Glutamatergic neuron (in vitro differentiated cells): ENCODE measurements at regions not wholly inside any gene's neighbourhood (a gene's known extent, or its start where the extent isn't known, plus 50 kb on each side); places are given as distances from the start of the nearest gene placed in this dataset.
"Not testable (repeated sequence)": the region's sequence is repeated elsewhere in the genome, so short reads cannot be mapped to it uniquely, and the experiment has no call there.

Source experiments
- DNase-seq: peaks from one replicate; pipeline ENCODE4 v3.0.0; 2022
- H3K27ac Mint-ChIP-seq: one replicate; pipeline ENCODE4 v1.8.0; 2020; ENCODE audit warnings: mild to moderate bottlenecking, mixed read lengths, inconsistent platforms; ENCODE audit not compliant: unreplicated experiment
- H3K27me3 Mint-ChIP-seq: one replicate; pipeline ENCODE4 v1.8.0; 2020; ENCODE audit warnings: mild to moderate bottlenecking, moderate library complexity, mixed read lengths, inconsistent platforms; ENCODE audit not compliant: unreplicated experiment
- H3K36me3 Mint-ChIP-seq: one replicate; pipeline ENCODE4 v1.8.0; 2020; ENCODE audit warnings: mild to moderate bottlenecking, mixed read lengths, inconsistent platforms; ENCODE audit not compliant: unreplicated experiment
- H3K4me1 Mint-ChIP-seq: one replicate; pipeline ENCODE4 v1.8.0; 2020; ENCODE audit warnings: mild to moderate bottlenecking, low read depth, mixed read lengths, inconsistent platforms; ENCODE audit not compliant: unreplicated experiment
- H3K4me3 Mint-ChIP-seq: one replicate; pipeline ENCODE4 v1.8.0; 2020; ENCODE audit warnings: mild to moderate bottlenecking, mixed read lengths, inconsistent platforms; ENCODE audit not compliant: unreplicated experiment
- H3K9me3 Mint-ChIP-seq: one replicate; pipeline ENCODE4 v1.8.0; 2020; ENCODE audit warnings: mild to moderate bottlenecking, moderate library complexity, mixed read lengths, inconsistent platforms; ENCODE audit not compliant: unreplicated experiment
- TF ChIP-seq, protein P1 (sequence below): fragments of 200-600 bp; sonication (generic); IDR thresholded peaks from one replicate; pipeline ENCODE4 v1.5.0; 2021; ENCODE audit not compliant: partially characterized antibody, unreplicated experiment

DNA sequence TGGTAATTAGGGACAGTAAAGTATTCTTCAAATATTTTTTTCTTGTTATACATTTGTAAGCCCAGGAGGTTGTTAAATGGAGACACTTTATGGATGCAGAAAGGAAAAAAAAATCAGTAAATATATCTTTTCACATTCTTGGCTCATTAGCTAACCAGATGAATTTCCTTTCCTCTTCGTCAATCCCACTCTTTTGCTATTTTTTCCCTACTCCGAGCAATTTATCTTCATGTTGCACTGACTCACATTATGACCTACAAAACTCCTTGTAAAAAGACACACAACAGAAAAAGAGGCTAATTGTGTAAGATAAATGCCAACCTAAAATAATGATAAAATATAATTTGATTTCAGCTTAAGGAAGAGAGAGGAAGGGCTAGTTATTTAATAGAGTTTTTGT lies 472.9 kb upstream of the ZNF337 start:
- no peaks in the 10 kb centered on the region for H3K9me3 Mint-ChIP-seq
- H3K36me3 Mint-ChIP-seq: no peaks in the 10 kb centered on the region
- H3K27me3 Mint-ChIP-seq: no peaks in the 10 kb centered on the region
- no peak for DNase-seq
- H3K27ac Mint-ChIP-seq: no peak overlapping the region
- no peaks in the 10 kb centered on the region for H3K4me1 Mint-ChIP-seq
- TF ChIP-seq, protein P1, sequence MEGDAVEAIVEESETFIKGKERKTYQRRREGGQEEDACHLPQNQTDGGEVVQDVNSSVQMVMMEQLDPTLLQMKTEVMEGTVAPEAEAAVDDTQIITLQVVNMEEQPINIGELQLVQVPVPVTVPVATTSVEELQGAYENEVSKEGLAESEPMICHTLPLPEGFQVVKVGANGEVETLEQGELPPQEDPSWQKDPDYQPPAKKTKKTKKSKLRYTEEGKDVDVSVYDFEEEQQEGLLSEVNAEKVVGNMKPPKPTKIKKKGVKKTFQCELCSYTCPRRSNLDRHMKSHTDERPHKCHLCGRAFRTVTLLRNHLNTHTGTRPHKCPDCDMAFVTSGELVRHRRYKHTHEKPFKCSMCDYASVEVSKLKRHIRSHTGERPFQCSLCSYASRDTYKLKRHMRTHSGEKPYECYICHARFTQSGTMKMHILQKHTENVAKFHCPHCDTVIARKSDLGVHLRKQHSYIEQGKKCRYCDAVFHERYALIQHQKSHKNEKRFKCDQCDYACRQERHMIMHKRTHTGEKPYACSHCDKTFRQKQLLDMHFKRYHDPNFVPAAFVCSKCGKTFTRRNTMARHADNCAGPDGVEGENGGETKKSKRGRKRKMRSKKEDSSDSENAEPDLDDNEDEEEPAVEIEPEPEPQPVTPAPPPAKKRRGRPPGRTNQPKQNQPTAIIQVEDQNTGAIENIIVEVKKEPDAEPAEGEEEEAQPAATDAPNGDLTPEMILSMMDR: no peak
- H3K4me3 Mint-ChIP-seq: no peak overlapping the region

DNA sequence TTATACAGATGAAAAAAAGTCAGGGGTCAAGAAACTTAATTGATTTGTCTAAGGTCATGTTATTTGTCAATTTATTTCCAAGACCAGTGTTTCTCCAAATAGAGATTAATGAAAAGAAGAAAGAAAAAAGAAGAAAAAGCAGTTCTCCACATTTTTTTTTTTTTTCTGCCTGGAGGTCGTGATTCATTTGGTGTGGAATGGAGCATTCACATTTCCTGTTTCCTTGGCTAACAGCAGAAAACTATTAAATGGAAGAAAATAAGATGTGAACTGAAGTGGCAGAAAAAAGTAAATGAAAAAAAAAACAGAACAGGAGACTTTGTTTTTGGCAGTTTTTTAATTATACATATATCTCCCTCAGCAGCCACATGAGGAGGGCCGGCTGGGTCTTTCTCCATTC lies 470.8 kb upstream of the ZNF337 start:
- TF ChIP-seq, protein P1: no peak
- Mint-ChIP-seq H3K4me3 (no peak overlapping the region), H3K27ac (no peak overlapping the region), H3K9me3 (no peaks in the 10 kb centered on the region), H3K27me3 (no peaks in the 10 kb centered on the region), H3K4me1 (no peaks in the 10 kb centered on the region), H3K36me3 (no peaks in the 10 kb centered on the region)
- DNase-seq: no peak

DNA sequence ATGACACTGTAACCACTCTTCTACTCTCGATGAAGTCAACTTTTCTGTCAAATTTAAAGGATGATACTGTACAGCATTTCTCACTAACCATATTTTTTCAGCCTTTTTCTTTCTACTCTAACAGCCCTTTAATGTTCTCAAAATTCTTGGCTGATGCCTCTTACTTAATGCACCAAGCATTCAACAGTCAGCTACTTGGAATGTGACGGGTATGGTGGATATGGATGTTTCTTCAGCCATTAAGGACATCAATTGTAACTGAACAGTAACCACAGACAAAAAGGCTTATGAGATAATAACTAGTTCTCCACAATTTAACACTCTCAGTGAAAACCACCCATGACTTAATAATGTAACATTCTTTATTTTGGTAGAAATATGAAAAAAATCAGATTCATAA lies 467.2 kb upstream of the ZNF337 start:
- DNase-seq: no peak
- Mint-ChIP-seq H3K27me3 (no peaks in the 10 kb centered on the region), H3K9me3 (no peaks in the 10 kb centered on the region), H3K27ac (no peak overlapping the region), H3K4me1 (no peaks in the 10 kb centered on the region), H3K4me3 (no peak overlapping the region), H3K36me3 (no peaks in the 10 kb centered on the region)
- TF ChIP-seq, protein P1: no peak

DNA sequence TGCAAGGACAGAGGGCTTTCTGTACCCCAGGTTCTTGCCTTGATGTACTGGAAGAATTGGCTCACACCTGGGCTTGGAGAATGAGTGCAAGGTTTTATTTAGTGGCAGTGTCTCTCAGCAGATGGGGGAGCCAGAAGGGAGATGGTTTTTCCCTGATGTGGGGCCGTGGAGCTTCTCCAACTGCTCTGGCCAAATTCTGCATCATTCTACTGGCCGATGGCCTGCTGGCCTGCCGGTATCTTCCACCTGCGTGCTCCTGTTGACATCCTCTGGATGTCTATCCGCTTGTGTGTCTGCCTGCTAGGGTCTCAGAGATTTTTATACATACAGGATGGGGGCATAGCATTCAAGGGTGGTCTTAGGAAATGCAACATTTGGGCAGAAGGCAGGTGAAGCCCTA lies 466.5 kb upstream of the ZNF337 start:
- not testable (repeated sequence) for H3K27ac Mint-ChIP-seq, DNase-seq, H3K27me3 Mint-ChIP-seq, H3K4me1 Mint-ChIP-seq, H3K9me3 Mint-ChIP-seq, H3K4me3 Mint-ChIP-seq, H3K36me3 Mint-ChIP-seq

DNA sequence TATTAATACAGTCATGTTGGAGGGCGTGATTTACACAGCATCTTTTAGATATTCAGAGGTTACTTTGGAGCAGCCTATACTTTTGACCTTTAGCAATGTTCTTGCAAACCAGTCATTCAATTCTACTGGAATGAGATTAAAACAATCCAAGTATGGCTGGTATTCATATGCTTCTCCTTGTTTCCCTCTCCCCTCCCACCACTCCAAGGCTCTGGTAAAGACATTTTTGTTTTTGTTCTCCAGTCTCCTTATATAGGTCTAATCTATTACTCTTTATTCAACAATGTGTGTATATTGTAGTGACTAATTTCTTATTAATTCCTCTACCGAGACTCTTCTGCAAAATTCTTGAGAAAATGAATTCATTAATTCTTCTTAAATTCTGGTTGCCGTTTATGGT lies 465.1 kb upstream of the ZNF337 start:
- not testable (repeated sequence) for H3K27ac Mint-ChIP-seq

DNA sequence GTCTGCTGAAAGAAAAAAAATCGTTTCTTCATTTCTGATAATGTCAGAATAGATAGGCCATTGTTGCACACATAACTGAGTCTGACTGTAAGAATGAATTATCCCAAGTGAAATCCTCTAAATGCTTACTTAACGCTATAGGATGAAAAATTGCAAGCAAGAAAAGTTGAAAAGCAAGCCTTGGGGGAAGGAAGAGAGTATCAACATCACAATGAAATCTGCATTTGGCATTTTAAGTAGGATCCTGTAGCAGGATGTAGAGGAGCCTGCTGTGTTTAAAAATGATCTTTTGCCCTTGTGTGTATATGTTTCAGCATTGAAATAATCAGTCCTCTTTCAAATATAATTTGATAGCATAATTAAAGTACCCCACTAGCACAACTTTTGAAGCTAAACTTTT lies 464.3 kb upstream of the ZNF337 start:
- not testable (repeated sequence) for H3K36me3 Mint-ChIP-seq, H3K9me3 Mint-ChIP-seq, H3K4me3 Mint-ChIP-seq, H3K27ac Mint-ChIP-seq, DNase-seq, H3K27me3 Mint-ChIP-seq, H3K4me1 Mint-ChIP-seq

More for the DNA sequence above, 465.1 kb upstream of the ZNF337 start:
- H3K36me3 Mint-ChIP-seq, DNase-seq, H3K27me3 Mint-ChIP-seq, H3K9me3 Mint-ChIP-seq, H3K4me3 Mint-ChIP-seq, H3K4me1 Mint-ChIP-seq: not testable (repeated sequence)

DNA sequence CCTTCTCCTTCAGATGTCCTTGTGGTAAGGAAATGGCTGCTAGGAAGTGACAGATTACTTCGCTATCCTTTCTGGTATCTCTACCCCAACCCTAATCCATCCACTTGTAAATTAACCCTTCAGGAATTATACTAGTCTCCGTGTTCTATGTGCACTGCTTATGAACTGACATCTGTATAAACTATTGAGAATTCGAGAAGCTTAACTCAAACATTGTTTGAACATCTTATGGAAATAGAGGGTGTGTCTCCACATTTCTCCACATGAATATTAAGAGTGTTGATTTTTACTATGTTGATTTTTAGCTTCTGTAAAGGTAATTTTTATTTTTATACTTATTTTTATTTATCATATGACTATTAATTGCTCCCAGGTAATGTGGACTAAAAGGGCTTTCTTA lies 457.6 kb upstream of the ZNF337 start:
- Mint-ChIP-seq H3K36me3 (no peaks in the 10 kb centered on the region), H3K4me3 (no peak overlapping the region), H3K27me3 (no peaks in the 10 kb centered on the region), H3K4me1 (no peaks in the 10 kb centered on the region), H3K9me3 (no peaks in the 10 kb centered on the region), H3K27ac (no peak overlapping the region)
- no peak for DNase-seq
- TF ChIP-seq, protein P1: no peak
